Dendritic cell treated with granulocyte-macrophage colony-stimulating factor and Interleukin-4, amounts not matched to agents 40 ng/mL and 50 ng/mL, for 4 days (primary cell): ENCODE measurements at regions not wholly inside any gene's neighbourhood (a gene's known extent, or its start where the extent isn't known, plus 50 kb on each side); places are given as distances from the start of the nearest gene placed in this dataset.
"Not testable (repeated sequence)": the region's sequence is repeated elsewhere in the genome, so short reads cannot be mapped to it uniquely, and the experiment has no call there.

Experiments
- H3K27ac Mint-ChIP-seq: one replicate; pipeline ENCODE4 v1.8.0; 2022; ENCODE audit warnings: mild to moderate bottlenecking, mixed read lengths
- H3K27me3 Mint-ChIP-seq: one replicate; pipeline ENCODE4 v1.8.0; 2022; ENCODE audit warnings: mild to moderate bottlenecking, mixed read lengths
- H3K36me3 Mint-ChIP-seq: one replicate; pipeline ENCODE4 v1.8.0; 2022; ENCODE audit warnings: low read depth, mixed read lengths
- H3K4me1 Mint-ChIP-seq: one replicate; pipeline ENCODE4 v1.8.0; 2022; ENCODE audit warnings: low read depth, mixed read lengths
- H3K4me3 Mint-ChIP-seq: one replicate; pipeline ENCODE4 v1.8.0; 2022; ENCODE audit warnings: mild to moderate bottlenecking, moderate library complexity, mixed read lengths
- H3K9me3 Mint-ChIP-seq: one replicate; pipeline ENCODE4 v1.8.0; 2022; ENCODE audit warnings: mixed read lengths
- intact Hi-C: fragments of 100-400 bp; cut with micrococcal nuclease; formaldehyde crosslinking; loops from one replicate; pipeline ENCODE4 v1.15.0; 2022

GRCh38 chr13:80083853-80084676, 256.9 kb downstream of the SPRY2 start:
- H3K27me3 Mint-ChIP-seq, result no peaks in the 10 kb centered on the region
- H3K27ac Mint-ChIP-seq, result no peak overlapping the region
- H3K9me3 Mint-ChIP-seq, result no peaks in the 10 kb centered on the region
- intact Hi-C loops, result no loop called here
- no peaks in the 10 kb centered on the region for H3K36me3 Mint-ChIP-seq
- no peak overlapping the region for H3K4me3 Mint-ChIP-seq
- no peaks in the 10 kb centered on the region for H3K4me1 Mint-ChIP-seq

GRCh38 chr13:80083081-80083852, 257.7 kb downstream of the SPRY2 start:
- Mint-ChIP-seq H3K4me1 (no peaks in the 10 kb centered on the region), H3K4me3 (no peak overlapping the region), H3K27me3 (no peaks in the 10 kb centered on the region), H3K27ac (no peak overlapping the region), H3K9me3 (no peaks in the 10 kb centered on the region), H3K36me3 (no peaks in the 10 kb centered on the region)
- intact Hi-C loops, result no loop called here

- Mint-ChIP-seq H3K4me3 (no peak overlapping the region), H3K36me3 (no peaks in the 10 kb centered on the region), H3K27me3 (no peaks in the 10 kb centered on the region), H3K9me3 (no peaks in the 10 kb centered on the region), H3K4me1 (no peaks in the 10 kb centered on the region), H3K27ac (no peak overlapping the region)
- intact Hi-C loops, result no loop called here
Observed at GRCh38 chr13:80082396-80083080, 258.4 kb downstream of the SPRY2 start.

- peaks cover 12% of the 10 kb centered on the region for H3K9me3 Mint-ChIP-seq
- H3K36me3 Mint-ChIP-seq, result no peaks in the 10 kb centered on the region
- no peaks in the 10 kb centered on the region for H3K27me3 Mint-ChIP-seq
- no peak overlapping the region for H3K4me3 Mint-ChIP-seq
- intact Hi-C loops, result no loop called here
- H3K27ac Mint-ChIP-seq, result no peak overlapping the region
- no peaks in the 10 kb centered on the region for H3K4me1 Mint-ChIP-seq
Observed at GRCh38 chr13:80074811-80075210, 266.1 kb downstream of the SPRY2 start.

- Mint-ChIP-seq H3K4me1 (no peaks in the 10 kb centered on the region), H3K36me3 (no peaks in the 10 kb centered on the region), H3K4me3 (no peak overlapping the region), H3K27ac (no peak overlapping the region), H3K9me3 (peaks cover 12% of the 10 kb centered on the region), H3K27me3 (no peaks in the 10 kb centered on the region)
- intact Hi-C loops, result no loop called here
Observed at GRCh38 chr13:80074143-80074752, 266.7 kb downstream of the SPRY2 start.

GRCh38 chr13:80072231-80072630, 268.7 kb downstream of the SPRY2 start:
- no peak overlapping the region for H3K4me3 Mint-ChIP-seq
- intact Hi-C loops, result no loop called here
- no peaks in the 10 kb centered on the region for H3K27me3 Mint-ChIP-seq
- H3K4me1 Mint-ChIP-seq, result peaks cover under 1% of the 10 kb centered on the region
- H3K27ac Mint-ChIP-seq, result no peak overlapping the region
- H3K36me3 Mint-ChIP-seq, result peaks cover 1% of the 10 kb centered on the region
- H3K9me3 Mint-ChIP-seq, result peaks cover 22% of the 10 kb centered on the region

GRCh38 chr13:80070024-80070703, 270.8 kb downstream of the SPRY2 start:
- intact Hi-C loops, result no loop called here
- Mint-ChIP-seq H3K36me3 (peaks cover 12% of the 10 kb centered on the region), H3K9me3 (peaks cover 36% of the 10 kb centered on the region), H3K27me3 (no peaks in the 10 kb centered on the region), H3K27ac (no peak overlapping the region), H3K4me3 (no peak overlapping the region), H3K4me1 (peaks cover 4% of the 10 kb centered on the region)

GRCh38 chr13:80069374-80069773, 271.6 kb downstream of the SPRY2 start:
- peaks cover 12% of the 10 kb centered on the region for H3K36me3 Mint-ChIP-seq
- H3K27ac Mint-ChIP-seq, result no peak overlapping the region
- peaks cover 4% of the 10 kb centered on the region for H3K4me1 Mint-ChIP-seq
- peaks cover 32% of the 10 kb centered on the region for H3K9me3 Mint-ChIP-seq
- no peak overlapping the region for H3K4me3 Mint-ChIP-seq
- no peaks in the 10 kb centered on the region for H3K27me3 Mint-ChIP-seq
- intact Hi-C loops, result no loop called here

GRCh38 chr13:80065996-80066395, 274.9 kb downstream of the SPRY2 start:
- intact Hi-C loops, result no loop called here
- H3K36me3 Mint-ChIP-seq, result peaks cover 12% of the 10 kb centered on the region
- H3K4me1 Mint-ChIP-seq, result peaks cover 4% of the 10 kb centered on the region
- no peak overlapping the region for H3K27ac Mint-ChIP-seq
- peaks cover 33% of the 10 kb centered on the region for H3K9me3 Mint-ChIP-seq
- no peak overlapping the region for H3K4me3 Mint-ChIP-seq
- no peaks in the 10 kb centered on the region for H3K27me3 Mint-ChIP-seq

- intact Hi-C loops, H3K27me3 Mint-ChIP-seq, H3K4me3 Mint-ChIP-seq, H3K27ac Mint-ChIP-seq, H3K4me1 Mint-ChIP-seq: not testable (repeated sequence)
- H3K9me3 Mint-ChIP-seq, result peaks cover 25% of the 10 kb centered on the region
- H3K36me3 Mint-ChIP-seq, result peaks cover 12% of the 10 kb centered on the region
Observed at GRCh38 chr13:80062416-80062815, 278.5 kb downstream of the SPRY2 start.

- intact Hi-C loops, result no loop called here
- H3K4me1 Mint-ChIP-seq, result no peaks in the 10 kb centered on the region
- H3K27ac Mint-ChIP-seq, result no peak overlapping the region
- no peaks in the 10 kb centered on the region for H3K27me3 Mint-ChIP-seq
- H3K9me3 Mint-ChIP-seq, result peaks cover 9% of the 10 kb centered on the region
- no peak overlapping the region for H3K4me3 Mint-ChIP-seq
- no peaks in the 10 kb centered on the region for H3K36me3 Mint-ChIP-seq
Observed at GRCh38 chr13:80059789-80060188, 281.1 kb downstream of the SPRY2 start.

- no peak overlapping the region for H3K27ac Mint-ChIP-seq
- H3K9me3 Mint-ChIP-seq, result peaks cover 8% of the 10 kb centered on the region
- no peak overlapping the region for H3K4me3 Mint-ChIP-seq
- no peaks in the 10 kb centered on the region for H3K4me1 Mint-ChIP-seq
- H3K36me3 Mint-ChIP-seq, result no peaks in the 10 kb centered on the region
- H3K27me3 Mint-ChIP-seq, result peaks cover 1% of the 10 kb centered on the region
- intact Hi-C loops, result no loop called here
Observed at GRCh38 chr13:80058626-80059025, 282.3 kb downstream of the SPRY2 start.

- intact Hi-C loops, result no loop called here
- peaks cover 7% of the 10 kb centered on the region for H3K4me1 Mint-ChIP-seq
- H3K4me3 Mint-ChIP-seq, result no peak overlapping the region
- H3K36me3 Mint-ChIP-seq, result no peaks in the 10 kb centered on the region
- peaks cover 26% of the 10 kb centered on the region for H3K9me3 Mint-ChIP-seq
- no peak overlapping the region for H3K27ac Mint-ChIP-seq
- peaks cover 3% of the 10 kb centered on the region for H3K27me3 Mint-ChIP-seq
Observed at GRCh38 chr13:80055847-80056246, 285.1 kb downstream of the SPRY2 start.
